ENCODE measurements at regions not wholly inside any gene's neighbourhood (a gene's known extent, or its start where the extent isn't known, plus 50 kb on each side); places are given as distances from the start of the nearest gene placed in this dataset.

GRCh38 chr12:17215759-17216570 is 610.0 kb upstream of the LMO3 start:
- Mint-ChIP-seq H3K4me3 (ENCODE audit: unreplicated experiment) (no peak overlapping the region), H3K36me3 (ENCODE audit: unreplicated experiment) (no peaks in the 10 kb centered on the region), H3K9me3 (ENCODE audit: unreplicated experiment) (no peaks in the 10 kb centered on the region), H3K27ac (ENCODE audit: unreplicated experiment) (no peak overlapping the region), H3K4me1 (ENCODE audit: low read depth, unreplicated experiment) (no peaks in the 10 kb centered on the region), H3K27me3 (ENCODE audit: unreplicated experiment) (peaks cover 3% of the 10 kb centered on the region)
- no peak for DNase-seq
- TF ChIP-seq CTCF (IDR thresholded peaks at IDR 0.05; ENCODE audit: partially characterized antibody, unreplicated experiment), result no peak

GRCh38 chr12:17214929-17215328 is 609.0 kb upstream of the LMO3 start:
- Mint-ChIP-seq H3K4me1 (ENCODE audit: low read depth, unreplicated experiment) (no peaks in the 10 kb centered on the region), H3K36me3 (ENCODE audit: unreplicated experiment) (no peaks in the 10 kb centered on the region), H3K27me3 (ENCODE audit: unreplicated experiment) (peaks cover 3% of the 10 kb centered on the region), H3K27ac (ENCODE audit: unreplicated experiment) (no peak overlapping the region), H3K4me3 (ENCODE audit: unreplicated experiment) (no peak overlapping the region), H3K9me3 (ENCODE audit: unreplicated experiment) (no peaks in the 10 kb centered on the region)
- no peak for TF ChIP-seq CTCF (IDR thresholded peaks at IDR 0.05; ENCODE audit: partially characterized antibody, unreplicated experiment)
- DNase-seq, result no peak

DNA sequence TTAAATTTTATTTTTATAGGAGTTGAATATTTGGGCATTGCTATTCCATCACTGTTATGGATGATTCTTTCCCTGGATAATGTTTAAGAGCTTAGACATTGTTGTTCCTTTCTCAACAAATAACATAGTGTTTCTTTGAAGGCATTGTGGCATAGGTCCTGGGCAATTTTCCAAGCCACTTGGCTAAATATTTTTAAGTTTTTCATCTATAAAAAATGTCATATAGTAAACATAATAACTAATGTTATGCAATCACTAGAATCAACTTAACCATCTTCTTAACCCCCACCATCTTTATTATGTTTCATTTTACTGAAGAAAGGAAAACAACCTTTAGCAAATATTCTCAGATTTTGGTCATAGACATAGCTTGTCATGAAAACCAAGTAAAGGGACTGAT is 600.6 kb upstream of the LMO3 start:
- Mint-ChIP-seq H3K27me3 (ENCODE audit: unreplicated experiment) (no peaks in the 10 kb centered on the region), H3K36me3 (ENCODE audit: unreplicated experiment) (no peaks in the 10 kb centered on the region), H3K9me3 (ENCODE audit: unreplicated experiment) (no peaks in the 10 kb centered on the region), H3K4me3 (ENCODE audit: unreplicated experiment) (no peak overlapping the region), H3K27ac (ENCODE audit: unreplicated experiment) (no peak overlapping the region), H3K4me1 (ENCODE audit: low read depth, unreplicated experiment) (no peaks in the 10 kb centered on the region)
- no peak for TF ChIP-seq CTCF (IDR thresholded peaks at IDR 0.05; ENCODE audit: partially characterized antibody, unreplicated experiment)
- DNase-seq, result no peak

DNA sequence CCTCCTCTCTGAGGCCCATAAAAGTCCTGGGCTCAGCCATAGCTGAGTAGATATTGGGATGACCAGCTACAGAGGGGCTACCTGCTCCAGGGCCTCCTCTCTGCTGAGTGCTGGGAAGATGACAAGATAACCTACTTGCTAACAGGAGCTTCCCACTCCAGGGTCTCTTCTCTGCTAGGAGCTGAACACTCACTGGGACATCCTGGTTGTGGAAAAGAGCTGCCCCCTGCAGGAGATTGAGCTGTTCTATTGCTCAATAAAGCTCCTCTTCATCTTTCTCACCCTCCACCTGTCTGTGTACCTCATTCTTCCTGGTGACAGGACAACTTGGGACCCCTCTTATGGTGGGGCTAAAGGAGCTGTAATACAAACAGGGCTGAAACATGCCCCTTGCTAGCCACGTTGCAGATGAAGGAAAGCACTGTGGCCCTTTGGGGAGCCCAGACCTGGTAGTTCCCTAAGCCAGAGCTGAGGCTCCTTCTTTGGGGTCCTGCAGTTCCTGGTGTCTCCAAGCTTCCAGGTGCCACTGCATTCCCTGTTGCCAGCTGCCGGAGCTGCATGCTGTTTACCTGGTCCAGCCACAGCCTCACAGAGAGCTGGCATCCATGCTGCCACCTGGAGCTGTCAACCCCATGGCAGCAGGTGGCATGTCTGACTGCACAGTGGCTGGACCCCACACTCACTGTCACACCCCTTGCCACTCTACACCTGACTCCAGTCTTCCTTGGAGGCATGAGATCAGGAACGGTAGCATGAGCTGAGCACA is 598.5 kb upstream of the LMO3 start:
- TF ChIP-seq CTCF (IDR thresholded peaks at IDR 0.05; ENCODE audit: partially characterized antibody, unreplicated experiment), result no peak

GRCh38 chr12:17203497-17203896 is 597.5 kb upstream of the LMO3 start:
- Mint-ChIP-seq H3K9me3 (ENCODE audit: unreplicated experiment) (no peaks in the 10 kb centered on the region), H3K36me3 (ENCODE audit: unreplicated experiment) (no peaks in the 10 kb centered on the region), H3K4me3 (ENCODE audit: unreplicated experiment) (no peak overlapping the region), H3K27ac (ENCODE audit: unreplicated experiment) (no peak overlapping the region), H3K27me3 (ENCODE audit: unreplicated experiment) (no peaks in the 10 kb centered on the region), H3K4me1 (ENCODE audit: low read depth, unreplicated experiment) (no peaks in the 10 kb centered on the region)
- TF ChIP-seq CTCF (IDR thresholded peaks at IDR 0.05; ENCODE audit: partially characterized antibody, unreplicated experiment), result no peak
- no peak for DNase-seq

More for the DNA sequence above, 598.5 kb upstream of the LMO3 start:
- H3K36me3 Mint-ChIP-seq (ENCODE audit: unreplicated experiment), result no peaks in the 10 kb centered on the region
- DNase-seq, result no peak
- no peaks in the 10 kb centered on the region for H3K27me3 Mint-ChIP-seq (ENCODE audit: unreplicated experiment)
- H3K27ac Mint-ChIP-seq (ENCODE audit: unreplicated experiment), result no peak overlapping the region
- H3K4me1 Mint-ChIP-seq (ENCODE audit: low read depth, unreplicated experiment), result no peaks in the 10 kb centered on the region
- no peak overlapping the region for H3K4me3 Mint-ChIP-seq (ENCODE audit: unreplicated experiment)
- no peaks in the 10 kb centered on the region for H3K9me3 Mint-ChIP-seq (ENCODE audit: unreplicated experiment)
